Ectodermal cell (in vitro differentiated cells): ENCODE measurements at regions not wholly inside any gene's neighbourhood (a gene's known extent, or its start where the extent isn't known, plus 50 kb on each side); places are given as distances from the start of the nearest gene placed in this dataset.

ENCODE experiments used
- H3K27ac ChIP-seq: 2 replicates; pipeline ENCODE4 v1.7.0; 2013; ENCODE audit warnings: mild to moderate bottlenecking, low read depth, low read length; ENCODE audit not compliant: insufficient read depth, poor library complexity, severe bottlenecking
- H3K27me3 ChIP-seq: 2 replicates; pipeline ENCODE4 v1.7.0; 2013; ENCODE audit warnings: mild to moderate bottlenecking, low read length; ENCODE audit not compliant: insufficient read depth, control insufficient read depth, poor library complexity, severe bottlenecking
- H3K36me3 ChIP-seq: one replicate; pipeline ENCODE4 v1.7.0; 2013; ENCODE audit warnings: low read length; ENCODE audit not compliant: control insufficient read depth, insufficient read depth
- H3K4me1 ChIP-seq: one replicate; pipeline ENCODE4 v1.7.0; 2013; ENCODE audit warnings: low read length; ENCODE audit not compliant: control insufficient read depth, insufficient read depth
- H3K4me3 ChIP-seq: 2 replicates; pipeline ENCODE4 v1.7.0; 2013; ENCODE audit warnings: low read depth, low read length, control low read depth; ENCODE audit not compliant: insufficient read depth
- H3K9me3 ChIP-seq: 2 replicates; pipeline ENCODE4 v1.7.0; 2013; ENCODE audit warnings: mild to moderate bottlenecking, low read length, moderate library complexity; ENCODE audit not compliant: control insufficient read depth
- WGBS, 2 experiments: methylation state at CpG; one replicate each; pipeline ENCODE4 v1.1.7; 2013; ENCODE audit warnings: missing lambda C conversion rate in 2 of 2; 5-methylcytosine and 5-hydroxymethylcytosine counted together

GRCh38 chr9:106801816-106802215, 61.1 kb upstream of the ZNF462 start:
- H3K4me1 ChIP-seq: peaks cover 18% of the 10 kb centered on the region
- no peaks in the 10 kb centered on the region for H3K27me3 ChIP-seq

More at GRCh38 chr9:106801816-106802215, 61.1 kb upstream of the ZNF462 start:
- no peak overlapping the region for H3K4me3 ChIP-seq
- no peak overlapping the region for H3K27ac ChIP-seq
- H3K36me3 ChIP-seq: no peaks in the 10 kb centered on the region
- no peaks in the 10 kb centered on the region for H3K9me3 ChIP-seq
- 96 to 98% methylated on average over 2 of the region's 2 CpGs for WGBS, 2 experiments
